LNCaP clone FGC (cell line): ENCODE measurements at regions not wholly inside any gene's neighbourhood (a gene's known extent, or its start where the extent isn't known, plus 50 kb on each side); places are given as distances from the start of the nearest gene placed in this dataset.
A peak's percentile ranks its signal among the peaks of the same experiment; 100 is the strongest.

Experiments
- DNase-seq: peaks from one replicate; pipeline ENCODE4 v3.0.0-alpha.2; 2011; ENCODE audit warnings: low read depth
- H3K4me3 ChIP-seq: 2 replicates; pipeline ENCODE4 v1.5.1; 2011; ENCODE audit warnings: mild to moderate bottlenecking, low read depth, low read length, control low read depth
- TF ChIP-seq, protein P1 (sequence below): IDR thresholded peaks from 2 replicates; pipeline ENCODE4 v1.5.1; 2012; ENCODE audit warnings: mild to moderate bottlenecking; ENCODE audit not compliant: control insufficient read depth, insufficient read depth; ENCODE audit errors: extremely low read depth

DNA sequence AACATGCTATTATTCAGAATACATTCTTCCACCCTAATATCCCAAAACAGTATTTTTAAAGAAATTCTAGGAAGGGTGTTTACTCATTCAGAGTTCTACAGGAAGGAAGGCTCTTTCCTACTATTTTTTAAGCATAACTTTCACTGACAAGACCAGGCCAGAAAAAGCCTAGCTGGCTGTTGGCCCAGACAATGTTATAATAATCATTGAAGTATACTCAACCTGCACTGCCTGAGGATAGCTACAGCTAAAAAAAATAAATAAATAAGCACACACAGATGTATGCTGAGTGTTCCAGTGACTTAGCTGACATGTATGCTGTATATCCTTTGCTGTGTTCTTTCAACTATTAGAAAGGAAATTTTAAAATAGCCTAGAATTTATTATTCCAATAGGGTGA lies 145.8 kb upstream of the SPRY1 start:
- H3K4me3 ChIP-seq, result no peak overlapping the region
- DNase-seq, result peak; percentile 45
- TF ChIP-seq, protein P1, sequence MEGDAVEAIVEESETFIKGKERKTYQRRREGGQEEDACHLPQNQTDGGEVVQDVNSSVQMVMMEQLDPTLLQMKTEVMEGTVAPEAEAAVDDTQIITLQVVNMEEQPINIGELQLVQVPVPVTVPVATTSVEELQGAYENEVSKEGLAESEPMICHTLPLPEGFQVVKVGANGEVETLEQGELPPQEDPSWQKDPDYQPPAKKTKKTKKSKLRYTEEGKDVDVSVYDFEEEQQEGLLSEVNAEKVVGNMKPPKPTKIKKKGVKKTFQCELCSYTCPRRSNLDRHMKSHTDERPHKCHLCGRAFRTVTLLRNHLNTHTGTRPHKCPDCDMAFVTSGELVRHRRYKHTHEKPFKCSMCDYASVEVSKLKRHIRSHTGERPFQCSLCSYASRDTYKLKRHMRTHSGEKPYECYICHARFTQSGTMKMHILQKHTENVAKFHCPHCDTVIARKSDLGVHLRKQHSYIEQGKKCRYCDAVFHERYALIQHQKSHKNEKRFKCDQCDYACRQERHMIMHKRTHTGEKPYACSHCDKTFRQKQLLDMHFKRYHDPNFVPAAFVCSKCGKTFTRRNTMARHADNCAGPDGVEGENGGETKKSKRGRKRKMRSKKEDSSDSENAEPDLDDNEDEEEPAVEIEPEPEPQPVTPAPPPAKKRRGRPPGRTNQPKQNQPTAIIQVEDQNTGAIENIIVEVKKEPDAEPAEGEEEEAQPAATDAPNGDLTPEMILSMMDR, result no peak

DNA sequence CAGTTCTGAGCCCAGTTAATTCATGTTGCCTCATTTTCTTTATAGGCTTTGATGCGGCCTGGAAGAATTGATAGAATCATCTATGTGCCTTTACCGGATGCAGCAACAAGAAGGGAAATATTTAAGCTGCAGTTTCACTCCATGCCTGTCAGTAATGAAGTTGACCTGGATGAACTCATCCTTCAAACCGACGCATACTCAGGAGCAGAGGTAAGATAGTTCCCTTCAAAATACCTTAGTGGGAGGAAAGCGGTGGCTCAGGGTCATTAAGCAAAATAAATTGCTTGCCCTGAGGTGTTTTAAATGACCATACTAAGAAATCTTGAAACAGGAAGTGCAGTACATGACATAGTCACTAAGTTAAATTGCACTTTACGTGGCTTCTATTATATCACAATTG lies 140.6 kb upstream of the SPRY1 start:
- TF ChIP-seq, protein P1, result no peak
- no peak overlapping the region for H3K4me3 ChIP-seq
- no peak for DNase-seq

DNA sequence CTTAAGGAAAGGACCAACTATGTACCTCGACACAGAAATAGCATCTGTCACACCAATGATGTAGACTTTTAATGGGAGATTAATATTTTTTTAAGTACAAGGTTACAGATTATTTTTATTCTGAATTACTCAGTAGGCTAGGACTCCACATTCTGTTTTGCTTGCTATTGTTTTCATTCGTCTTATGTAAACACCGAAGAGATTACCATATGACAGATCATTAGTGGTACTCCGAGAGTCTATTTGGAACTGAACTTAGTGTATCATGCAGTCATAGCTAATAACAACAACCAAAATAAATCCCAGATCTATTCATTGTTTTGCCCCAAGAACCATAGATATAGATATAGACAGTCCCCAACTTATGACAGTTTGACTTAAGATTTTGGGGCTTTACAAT lies 139.7 kb upstream of the SPRY1 start:
- DNase-seq, result no peak
- TF ChIP-seq, protein P1, result no peak
- no peak overlapping the region for H3K4me3 ChIP-seq

DNA sequence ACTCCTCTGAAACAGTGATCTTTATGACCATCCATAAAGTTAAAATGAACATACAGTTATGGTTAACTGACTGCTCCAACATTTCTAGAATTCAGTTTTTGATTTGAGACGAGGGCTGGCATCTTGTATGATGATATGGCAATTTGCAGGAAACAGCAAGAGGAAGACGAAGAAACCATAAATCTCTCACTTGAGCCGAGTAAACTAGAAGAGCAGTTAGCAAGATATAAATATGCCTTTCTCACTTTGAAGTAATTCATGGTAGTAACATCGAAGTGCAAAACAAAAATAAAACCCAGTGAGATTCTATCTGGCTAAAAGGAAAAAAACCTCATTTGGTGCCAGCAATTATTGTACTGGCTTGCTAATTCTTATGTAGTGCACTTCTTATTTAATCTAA lies 139.0 kb upstream of the SPRY1 start:
- no peak overlapping the region for H3K4me3 ChIP-seq
- TF ChIP-seq, protein P1, result no peak
- no peak for DNase-seq

DNA sequence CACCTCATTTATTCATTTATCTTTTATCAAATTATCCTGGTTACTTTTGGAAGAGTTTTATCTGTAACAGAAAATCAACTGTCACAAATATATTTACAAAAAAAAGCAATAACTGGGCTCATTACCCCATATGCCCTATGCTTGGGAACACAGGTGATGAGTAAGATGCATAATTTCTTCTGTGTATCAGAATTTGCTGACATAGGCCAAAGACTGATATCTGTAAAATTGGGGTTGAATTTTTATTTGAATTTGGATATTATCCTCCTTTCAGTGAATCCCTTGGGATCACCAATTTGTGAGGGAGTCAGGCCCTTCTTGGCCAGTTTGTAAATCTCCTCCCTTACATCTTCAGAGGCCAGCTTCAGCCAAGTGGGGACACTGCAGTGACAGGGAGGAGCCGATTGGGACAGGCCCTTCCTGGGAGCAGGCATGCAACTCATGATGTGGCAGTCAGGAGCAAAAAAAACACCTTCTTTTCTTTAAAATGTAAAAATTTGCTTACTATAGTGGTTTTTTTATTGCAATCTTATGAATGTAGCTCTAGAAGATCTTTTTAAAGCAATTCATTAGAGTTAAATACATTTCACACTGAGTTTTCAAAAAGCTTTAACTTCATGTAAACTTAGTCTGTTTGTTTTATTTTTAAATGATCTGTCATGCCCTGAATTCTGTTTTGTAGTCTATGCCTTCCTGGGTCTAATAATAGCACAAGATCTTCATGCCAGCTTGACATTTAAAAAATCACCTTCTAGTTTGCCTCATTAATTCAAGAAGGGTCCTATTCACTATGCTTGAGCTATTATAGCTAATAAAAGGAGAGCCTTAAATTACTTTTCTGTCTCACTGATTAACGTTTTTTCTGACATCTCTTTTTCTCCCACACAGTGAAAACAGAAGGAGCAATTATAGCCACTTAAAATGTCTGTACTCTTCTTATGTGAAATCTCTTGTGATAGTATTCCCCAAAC lies 136.6 kb upstream of the SPRY1 start:
- no peak for DNase-seq
- TF ChIP-seq, protein P1, result no peak
- H3K4me3 ChIP-seq, result no peak overlapping the region

DNA sequence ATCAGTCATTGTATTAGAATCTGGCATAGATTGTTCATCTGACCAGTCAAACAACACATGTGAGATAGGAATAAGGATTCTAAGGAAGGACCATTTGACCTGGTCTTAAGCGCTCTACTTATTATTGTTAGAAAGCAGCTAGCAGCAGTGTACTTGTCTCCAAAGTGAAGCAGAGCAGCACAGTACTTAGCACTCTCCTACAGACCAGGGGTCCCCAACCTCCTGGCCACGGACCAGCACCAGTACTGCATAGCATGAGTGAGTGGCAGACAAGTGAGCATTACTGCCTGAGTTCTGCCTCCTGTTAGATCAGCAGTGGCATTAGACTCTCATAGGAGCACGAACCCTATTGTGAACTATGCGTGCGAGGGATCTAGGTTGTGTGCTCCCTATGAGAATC lies 135.9 kb upstream of the SPRY1 start:
- H3K4me3 ChIP-seq, result no peak overlapping the region
- DNase-seq, result no peak
- TF ChIP-seq, protein P1, result no peak
